D721Med (cell line): ENCODE measurements at regions not wholly inside any gene's neighbourhood (a gene's known extent, or its start where the extent isn't known, plus 50 kb on each side); places are given as distances from the start of the nearest gene placed in this dataset.

Experiments
- DNase-seq: peaks from one replicate; pipeline ENCODE4 v3.0.0; 2011; ENCODE audit warnings: low spot score; ENCODE audit not compliant: insufficient read length
- FAIRE-seq: peaks from 2 replicates; lab custom pipeline; 2011; peaks lifted over from hg19 to GRCh38; lab: Jason Lieb, UNC
- TF ChIP-seq, protein P1 (sequence below): IDR thresholded peaks from 2 replicates; pipeline ENCODE4 v1.5.1; 2012; ENCODE audit warnings: mild to moderate bottlenecking, control low read depth; ENCODE audit not compliant: insufficient read depth; ENCODE audit errors: missing control alignments

DNA sequence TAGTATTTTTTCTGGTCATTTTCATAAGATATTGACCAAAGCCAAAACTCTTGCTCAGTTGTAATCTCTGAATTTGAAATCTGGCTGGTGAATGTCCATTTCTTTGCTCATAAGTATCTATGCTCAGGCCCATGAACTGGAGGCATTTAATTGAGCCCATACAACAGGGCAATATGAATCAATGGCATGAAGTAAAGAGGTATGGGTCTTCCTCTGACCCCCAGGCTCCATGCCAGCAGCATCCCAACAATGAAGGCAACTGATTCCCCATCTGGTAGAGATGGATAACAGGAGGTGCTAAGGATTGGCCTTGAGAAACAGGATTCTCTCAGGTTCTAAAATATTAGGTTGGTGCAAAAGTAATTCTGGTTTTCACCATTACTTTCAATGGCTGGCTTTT is 330.8 kb downstream of the LIG4 start:
- TF ChIP-seq, protein P1, sequence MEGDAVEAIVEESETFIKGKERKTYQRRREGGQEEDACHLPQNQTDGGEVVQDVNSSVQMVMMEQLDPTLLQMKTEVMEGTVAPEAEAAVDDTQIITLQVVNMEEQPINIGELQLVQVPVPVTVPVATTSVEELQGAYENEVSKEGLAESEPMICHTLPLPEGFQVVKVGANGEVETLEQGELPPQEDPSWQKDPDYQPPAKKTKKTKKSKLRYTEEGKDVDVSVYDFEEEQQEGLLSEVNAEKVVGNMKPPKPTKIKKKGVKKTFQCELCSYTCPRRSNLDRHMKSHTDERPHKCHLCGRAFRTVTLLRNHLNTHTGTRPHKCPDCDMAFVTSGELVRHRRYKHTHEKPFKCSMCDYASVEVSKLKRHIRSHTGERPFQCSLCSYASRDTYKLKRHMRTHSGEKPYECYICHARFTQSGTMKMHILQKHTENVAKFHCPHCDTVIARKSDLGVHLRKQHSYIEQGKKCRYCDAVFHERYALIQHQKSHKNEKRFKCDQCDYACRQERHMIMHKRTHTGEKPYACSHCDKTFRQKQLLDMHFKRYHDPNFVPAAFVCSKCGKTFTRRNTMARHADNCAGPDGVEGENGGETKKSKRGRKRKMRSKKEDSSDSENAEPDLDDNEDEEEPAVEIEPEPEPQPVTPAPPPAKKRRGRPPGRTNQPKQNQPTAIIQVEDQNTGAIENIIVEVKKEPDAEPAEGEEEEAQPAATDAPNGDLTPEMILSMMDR = no peak
- FAIRE-seq (no peak), DNase-seq (no peak)

DNA sequence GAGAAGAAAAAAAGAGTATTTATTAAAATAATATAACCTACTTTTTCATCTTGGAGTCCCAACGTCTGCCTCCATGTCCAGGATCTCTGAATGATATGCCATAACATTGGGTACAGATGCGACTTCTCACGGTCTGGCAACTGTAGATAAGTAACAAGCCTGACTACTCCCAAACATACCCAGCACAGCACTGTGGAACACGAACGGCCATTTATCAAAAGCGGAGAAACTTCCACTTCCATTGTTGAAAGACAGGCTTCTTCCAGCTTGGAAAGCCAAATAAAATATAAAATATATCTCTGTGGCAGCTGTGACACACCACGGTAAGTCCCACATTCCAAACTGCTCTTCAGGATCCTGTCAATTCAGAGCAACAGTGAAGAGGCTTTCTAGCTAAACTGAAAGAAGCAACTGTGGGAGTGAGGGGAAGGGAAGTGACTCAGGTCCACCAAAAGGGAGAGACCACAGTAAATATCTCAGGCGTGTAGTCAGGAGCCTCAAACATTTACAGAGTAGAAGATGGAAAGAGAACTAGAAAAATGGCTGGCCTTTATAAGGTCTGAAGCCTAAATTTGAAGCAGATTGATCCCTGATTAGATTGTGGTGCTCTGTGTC is 331.7 kb downstream of the LIG4 start:
- TF ChIP-seq, protein P1 = no peak
- DNase-seq (no peak), FAIRE-seq (no peak)

DNA sequence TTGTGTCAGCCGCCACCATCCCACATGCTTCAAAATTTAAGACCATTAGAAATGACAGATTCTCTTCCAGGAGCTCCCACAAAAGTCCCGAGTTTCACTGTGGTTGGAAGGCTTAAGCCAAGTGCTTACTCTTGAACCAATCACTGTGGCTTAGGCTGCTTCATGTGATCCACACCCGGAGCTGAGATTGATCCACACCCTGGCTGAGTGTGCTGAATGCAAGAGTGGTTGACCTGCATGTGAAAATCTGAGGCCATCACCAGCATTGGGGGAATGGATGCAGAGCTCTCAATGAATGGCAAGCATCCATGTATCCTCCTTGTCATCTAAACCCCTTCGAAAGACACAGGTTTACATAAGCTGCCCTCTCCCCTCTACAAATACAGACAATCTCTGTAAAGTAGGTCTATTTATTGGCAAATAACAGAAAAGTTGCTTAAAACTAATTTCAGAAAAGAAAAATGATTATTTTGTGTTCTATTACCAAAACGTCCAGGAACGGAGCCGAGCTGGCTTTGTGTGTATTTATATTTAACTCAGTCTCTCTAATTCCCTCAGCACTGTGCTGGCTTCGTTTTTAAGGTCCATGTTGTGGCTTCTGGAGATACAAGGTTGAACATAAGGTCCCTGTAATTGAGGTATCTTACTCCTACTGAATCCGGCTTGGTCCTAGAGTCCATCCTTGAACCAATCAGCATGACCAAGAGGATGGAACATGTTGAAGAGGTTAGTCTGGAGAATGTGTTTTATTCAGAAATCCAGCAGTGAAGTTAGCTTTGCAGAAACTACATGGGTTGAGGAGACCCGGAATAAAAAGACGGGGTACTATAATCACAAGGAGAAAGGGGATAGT is 332.4 kb downstream of the LIG4 start:
- FAIRE-seq = no peak
- TF ChIP-seq, protein P1 = no peak
- DNase-seq = no peak

DNA sequence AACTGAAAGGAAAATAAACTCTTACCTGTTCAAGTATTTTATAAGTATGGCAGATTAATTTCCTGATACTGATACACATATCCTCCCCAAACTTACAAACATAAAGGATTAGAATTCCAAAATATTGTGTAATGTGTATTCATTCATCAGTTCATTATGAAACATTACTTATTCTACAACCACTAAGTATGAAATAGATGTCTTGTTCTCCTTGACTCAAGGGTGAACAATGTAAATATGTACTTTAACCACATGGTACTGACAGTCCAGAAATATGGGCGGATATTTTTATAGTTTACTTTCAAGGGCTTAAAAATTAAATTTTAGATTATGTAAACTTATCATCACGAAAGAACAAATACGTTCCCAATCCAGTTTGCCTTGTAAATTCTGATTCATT is 334.0 kb downstream of the LIG4 start:
- DNase-seq (no peak), FAIRE-seq (no peak)
- TF ChIP-seq, protein P1 = no peak

DNA sequence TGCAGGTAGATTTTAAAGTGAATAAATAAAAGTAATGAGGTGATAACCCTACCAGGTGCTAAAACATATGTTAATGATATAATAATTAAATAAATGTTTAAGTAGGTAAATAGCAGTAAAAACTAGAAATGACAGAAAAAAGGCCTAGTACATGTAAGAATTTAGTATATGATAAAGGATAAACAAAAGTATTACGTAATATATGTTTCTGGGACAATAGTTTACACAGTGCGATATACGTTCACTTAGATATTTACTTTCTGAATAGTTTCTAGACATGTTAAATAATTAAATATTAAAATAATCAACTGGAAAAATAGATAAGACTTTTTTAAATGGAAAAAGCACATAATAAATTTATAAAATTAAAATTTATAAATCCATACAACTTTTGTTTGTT is 340.9 kb downstream of the LIG4 start:
- FAIRE-seq (no peak), DNase-seq (no peak)
- TF ChIP-seq, protein P1 = no peak

DNA sequence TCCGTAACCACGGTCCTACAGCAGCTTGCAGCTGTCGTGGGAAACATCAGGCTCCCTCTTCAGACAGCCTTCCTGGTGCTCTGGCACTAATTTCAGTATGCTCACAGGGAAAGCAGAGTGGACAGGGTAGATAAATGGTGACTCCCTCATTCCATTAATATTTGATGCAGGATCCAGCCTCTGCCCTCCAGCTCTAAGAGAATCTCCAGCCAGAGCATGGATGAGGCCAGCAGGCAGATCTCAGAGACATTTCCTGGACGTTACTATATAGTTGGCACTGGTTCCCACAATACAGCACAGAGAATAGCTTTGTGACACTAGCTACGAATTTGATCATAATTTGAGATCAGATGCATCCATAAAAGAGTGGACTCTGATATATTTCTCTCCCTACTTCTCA is 341.4 kb downstream of the LIG4 start:
- FAIRE-seq = no peak
- TF ChIP-seq, protein P1 = no peak
- DNase-seq = no peak

DNA sequence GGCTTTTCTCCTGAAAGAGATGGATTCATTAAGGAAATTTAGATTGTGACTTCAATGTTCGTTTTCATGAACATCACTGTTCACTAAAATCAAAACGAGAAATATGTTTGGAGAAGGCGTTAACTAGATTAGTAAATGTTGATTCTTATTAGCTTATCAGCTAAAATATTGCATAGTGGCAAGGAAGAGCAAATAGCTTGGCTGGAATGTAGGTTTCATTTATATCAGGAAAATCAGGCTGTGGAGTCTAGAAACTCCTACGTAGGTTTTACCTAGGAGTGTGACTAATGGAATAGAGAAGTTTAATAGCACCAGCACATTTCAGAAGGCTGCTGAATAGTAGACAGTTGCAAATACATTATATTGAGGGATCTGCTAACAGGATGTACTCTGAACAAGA is 344.9 kb downstream of the LIG4 start:
- TF ChIP-seq, protein P1 = no peak
- no peak for DNase-seq
- FAIRE-seq = no peak
